ENCODE measurements at regions not wholly inside any gene's neighbourhood (a gene's known extent, or its start where the extent isn't known, plus 50 kb on each side); places are given as distances from the start of the nearest gene placed in this dataset.
"Not testable (repeated sequence)": the region's sequence is repeated elsewhere in the genome, so short reads cannot be mapped to it uniquely, and the experiment has no call there.

DNA sequence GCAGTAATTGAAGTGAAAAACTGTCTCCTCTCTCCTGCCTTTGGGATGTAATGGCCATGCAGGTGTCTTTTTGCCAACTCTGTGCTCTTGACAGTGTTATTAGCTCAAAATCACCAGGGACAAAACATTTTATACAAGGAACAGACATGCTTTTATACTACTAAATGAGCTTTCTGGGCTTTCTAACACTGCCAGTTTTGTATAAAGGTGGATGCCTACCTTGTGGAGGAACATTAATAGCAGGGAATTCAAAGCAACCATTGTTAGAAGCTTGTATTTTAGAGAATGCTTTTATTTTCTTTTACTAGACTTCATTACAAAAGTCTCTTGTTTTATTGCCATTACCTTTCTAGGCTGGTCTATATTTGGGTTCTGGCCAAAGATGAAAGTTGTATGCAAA lies 54.7 kb upstream of the ARSJ start:
- no peak for DNase-seq

DNA sequence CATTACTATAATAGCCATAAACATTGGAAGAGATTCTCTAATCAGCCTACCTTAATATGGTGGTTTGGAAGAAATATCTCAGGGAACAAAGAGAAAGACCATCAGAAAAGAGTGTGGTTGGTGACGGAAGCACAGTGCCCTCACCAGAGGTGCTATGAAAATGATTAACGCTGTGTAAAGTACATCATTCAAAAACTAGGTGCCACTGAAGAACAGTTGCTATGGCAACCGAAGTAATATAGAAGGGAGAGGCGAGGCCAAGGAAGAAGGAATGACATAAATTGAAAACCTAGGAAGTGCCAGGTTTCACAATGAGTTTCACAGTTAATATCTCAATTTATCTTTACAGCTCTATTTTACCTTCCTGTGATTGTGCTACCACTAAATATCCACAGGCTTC lies 57.0 kb upstream of the ARSJ start:
- peak; percentile 4 for DNase-seq

DNA sequence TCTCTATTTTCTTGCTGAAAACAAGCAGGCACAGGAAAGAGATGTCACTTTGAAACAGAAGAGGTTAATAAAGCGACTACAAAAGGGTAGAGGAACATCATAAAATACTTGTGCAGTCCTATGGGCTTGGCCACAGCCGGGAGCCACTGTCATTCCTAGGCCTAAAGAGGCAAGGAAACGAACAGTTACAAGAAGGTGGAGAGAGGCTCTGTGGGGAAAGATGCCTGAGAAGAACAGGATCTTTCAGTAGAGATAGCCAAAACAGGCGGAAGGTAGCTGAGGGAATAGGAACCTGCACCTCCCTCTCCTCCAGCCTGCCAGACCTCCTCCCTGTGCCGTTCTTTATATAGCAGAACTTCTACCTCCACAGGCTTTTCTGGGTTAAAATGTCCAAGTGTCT lies 57.4 kb upstream of the ARSJ start:
- DNase-seq: no peak

DNA sequence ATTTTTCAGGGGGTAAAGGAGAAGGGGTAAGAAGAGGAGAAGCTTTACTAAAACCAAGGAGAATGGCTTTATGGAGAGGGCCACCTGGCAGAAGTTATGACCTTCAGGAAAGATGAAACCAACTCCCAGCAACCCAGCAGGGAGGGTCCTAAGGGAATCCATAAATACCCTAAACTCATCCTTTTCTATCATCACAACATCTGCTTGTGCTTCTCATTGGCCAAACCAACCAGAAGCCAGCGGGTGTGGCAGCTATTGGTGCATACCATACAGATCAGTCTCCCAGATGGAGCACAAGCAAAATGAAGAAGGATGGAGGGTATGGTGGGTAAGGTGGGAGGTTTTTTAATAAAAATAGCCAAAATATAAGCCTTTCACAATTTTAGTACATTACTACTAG lies 58.5 kb upstream of the ARSJ start:
- DNase-seq: no peak

DNA sequence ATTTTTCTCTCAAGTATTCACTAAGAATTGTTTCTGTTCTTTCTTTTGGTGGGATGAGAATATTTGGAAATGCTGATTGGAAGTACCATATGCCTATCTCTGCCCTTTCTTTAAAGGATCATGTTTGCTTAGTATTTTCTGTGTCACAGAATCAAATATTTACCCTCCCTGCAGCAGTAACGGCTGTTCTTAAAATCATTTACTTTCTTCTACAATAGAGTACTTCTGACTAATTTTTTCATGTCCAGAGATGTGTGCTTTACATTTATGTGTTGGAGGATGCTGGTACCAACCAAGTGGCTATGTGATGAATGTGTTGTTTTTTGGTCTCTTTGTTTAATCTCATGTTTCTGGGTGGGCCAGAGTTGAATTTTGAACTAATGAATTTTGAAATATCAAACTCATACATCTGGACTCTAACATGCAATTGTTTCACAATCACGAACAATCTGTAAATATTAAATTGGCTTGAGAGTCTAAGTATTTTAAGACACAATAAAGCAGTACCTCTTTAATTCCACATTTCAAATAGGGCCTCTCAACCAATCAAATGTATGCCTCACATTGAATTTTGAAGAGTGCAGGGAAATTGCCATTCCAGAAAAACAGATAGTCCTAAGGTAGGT lies 59.4 kb upstream of the ARSJ start:
- peak; percentile 90 for DNase-seq

DNA sequence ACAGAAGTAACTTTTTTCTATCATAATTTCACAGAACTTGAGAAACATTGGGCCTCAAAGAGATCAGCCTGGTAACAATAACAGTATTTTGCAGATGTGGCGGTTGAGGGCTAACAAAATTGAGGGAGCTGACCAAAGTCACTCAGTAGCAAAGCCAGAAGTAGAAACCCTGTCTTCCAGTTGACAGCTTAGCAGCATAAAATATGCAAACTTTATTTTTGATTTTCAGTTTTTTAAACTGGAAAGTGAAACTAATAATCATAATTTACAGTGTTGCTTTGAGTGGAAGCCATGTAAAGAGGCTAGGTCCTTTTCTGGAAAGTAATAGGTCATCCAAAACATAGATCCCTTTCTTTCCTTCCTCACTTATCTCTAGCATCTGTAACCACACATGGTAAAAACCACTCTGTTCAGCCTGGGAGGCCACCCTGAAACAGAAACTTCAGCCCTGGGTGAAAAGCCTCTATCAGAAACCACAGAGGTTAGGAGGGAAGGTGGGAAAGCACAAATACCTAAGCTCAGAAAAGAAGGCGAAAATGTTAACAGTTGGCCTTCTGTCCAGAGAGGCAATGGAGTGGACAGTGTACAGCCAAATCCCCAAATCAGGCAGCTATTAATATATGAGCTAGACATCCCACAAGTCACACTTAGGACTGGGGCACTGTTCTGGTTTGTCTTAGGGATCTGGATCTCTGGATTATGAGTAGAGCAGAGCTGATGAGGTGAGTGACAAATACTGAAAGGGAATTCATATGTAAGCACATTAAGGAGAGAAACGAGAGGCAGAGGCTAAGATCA lies 61.1 kb upstream of the ARSJ start:
- no peak for DNase-seq

DNA sequence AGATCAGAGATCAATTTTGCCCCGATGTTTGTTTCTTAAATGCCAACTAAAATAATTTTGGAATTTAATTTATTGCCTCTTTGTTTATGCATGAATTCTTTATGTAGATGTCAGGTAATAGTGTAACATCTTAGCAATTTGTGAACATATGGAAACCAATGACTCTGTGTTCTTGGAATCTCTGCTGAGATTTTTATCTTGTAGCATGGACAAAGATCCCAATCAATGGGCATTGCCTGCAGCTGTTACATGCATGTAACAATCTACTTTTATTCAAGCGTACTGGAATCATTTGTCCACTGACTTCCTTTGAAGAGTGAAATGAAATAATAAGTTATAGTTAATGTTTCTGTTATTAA lies 61.6 kb upstream of the ARSJ start:
- no peak for DNase-seq

DNA sequence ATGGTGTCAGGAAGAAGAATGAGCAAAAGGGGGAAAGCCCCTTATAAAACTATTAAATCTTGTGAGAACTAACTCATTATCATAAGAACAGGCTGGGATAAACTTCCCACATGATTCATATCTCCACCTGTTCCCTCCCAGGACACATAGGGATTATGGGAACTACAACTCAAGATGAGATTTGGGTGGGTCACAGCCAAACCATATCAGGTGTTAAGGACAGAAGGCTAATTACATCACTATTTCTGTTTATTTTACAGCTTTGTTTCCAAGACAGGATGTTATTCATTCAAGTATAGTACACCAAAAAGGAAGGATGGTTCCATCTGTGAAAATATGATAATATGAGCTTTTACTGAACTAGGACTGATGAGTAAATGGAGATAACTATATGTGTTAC lies 63.7 kb upstream of the ARSJ start:
- DNase-seq: no peak

DNA sequence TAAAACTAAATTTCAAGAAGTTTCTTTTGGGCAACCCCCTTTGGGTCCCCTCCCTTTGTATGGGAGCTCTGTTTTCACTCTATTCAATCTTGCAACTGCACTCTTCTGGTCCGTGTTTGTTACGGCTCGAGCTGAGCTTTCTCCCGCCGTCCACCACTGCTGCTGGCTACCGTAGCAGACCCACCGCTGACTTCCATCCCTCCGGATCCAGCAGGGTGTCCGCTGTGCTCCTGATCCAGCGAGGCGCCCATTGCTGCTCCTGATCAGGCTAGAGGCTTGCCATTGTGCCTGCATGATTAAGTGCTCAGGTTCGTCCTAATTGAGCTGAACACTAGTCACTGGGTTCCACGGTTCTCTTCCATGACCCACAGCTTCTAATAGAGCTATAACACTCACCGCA lies 64.9 kb upstream of the ARSJ start:
- not testable (repeated sequence) for DNase-seq

DNA sequence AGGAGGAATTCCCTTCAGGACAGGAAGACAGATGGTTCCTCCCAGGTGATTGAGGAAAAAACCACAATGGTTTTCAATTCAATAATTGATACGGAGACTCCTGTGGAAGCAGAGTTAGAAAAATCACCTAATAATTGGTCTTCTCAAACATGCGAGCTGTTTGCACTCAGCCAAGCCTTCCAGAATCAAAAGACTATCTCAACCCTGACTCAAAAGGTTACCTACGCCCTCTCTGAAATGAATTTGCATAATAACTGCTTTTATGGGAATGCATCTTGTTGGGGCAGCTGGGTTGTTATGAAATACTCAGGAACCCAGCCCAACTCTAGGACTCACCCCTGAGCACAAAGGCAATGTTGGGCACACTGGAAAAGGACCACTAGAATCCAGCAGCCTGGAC lies 66.9 kb upstream of the ARSJ start:
- DNase-seq: peak; percentile 61

DNA sequence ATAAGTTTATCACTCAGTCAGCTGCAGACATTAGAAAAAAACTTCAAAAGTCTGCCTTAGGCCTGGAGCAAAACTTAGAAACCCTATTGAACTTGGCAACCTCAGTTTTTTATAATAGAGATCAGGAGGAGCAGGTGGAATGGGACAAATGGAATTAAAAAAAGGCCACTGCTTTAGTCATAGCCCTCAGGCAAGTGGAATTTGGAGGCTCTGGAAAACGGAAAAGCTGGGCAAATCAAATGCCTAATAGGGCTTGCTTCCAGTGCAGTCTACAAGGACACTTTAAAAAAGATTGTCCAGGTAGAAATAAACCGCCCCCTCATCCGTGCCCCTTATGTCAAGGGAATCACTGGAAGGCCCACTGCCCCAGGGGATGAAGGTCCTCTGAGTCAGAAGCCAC lies 68.7 kb upstream of the ARSJ start:
- not testable (repeated sequence) for DNase-seq

DNA sequence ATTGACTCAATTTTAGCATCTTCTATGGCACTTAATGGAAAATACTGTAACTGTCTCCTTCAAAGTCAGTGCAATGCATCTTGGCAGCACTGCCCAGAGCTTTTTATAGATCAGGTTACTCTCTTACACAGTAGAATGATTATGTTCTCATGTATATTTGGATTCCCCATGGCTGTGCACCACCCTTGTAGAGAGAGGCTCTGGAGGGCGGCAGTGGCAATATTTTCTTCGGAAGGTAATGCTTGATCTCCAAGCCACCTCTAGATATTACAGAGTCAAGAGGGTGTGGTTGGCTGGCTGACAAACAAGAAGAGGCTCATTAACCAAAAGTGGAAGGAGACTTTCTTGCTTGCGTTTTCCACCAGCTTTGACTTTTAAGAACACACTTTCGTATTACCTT lies 72.8 kb upstream of the ARSJ start:
- DNase-seq: no peak

DNA sequence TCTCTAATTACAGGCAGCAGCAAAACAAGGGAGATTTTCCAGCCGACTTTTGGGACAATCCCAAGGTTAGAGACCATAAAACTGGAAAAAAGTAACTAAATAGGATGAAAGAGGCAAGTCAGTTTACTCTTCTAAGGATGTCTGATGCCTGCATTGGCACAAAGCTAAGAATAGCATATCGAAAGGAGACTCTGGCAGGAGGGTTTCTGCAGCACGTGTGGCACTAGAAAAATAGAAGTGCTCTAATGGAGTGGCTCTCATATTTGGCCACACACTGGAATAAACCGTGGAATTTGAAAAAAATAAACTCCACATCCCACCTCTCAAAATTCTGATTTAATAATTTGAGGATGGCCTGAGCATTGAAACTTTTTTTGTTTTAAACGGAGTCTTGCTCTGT lies 77.2 kb upstream of the ARSJ start:
- no peak for DNase-seq

DNA sequence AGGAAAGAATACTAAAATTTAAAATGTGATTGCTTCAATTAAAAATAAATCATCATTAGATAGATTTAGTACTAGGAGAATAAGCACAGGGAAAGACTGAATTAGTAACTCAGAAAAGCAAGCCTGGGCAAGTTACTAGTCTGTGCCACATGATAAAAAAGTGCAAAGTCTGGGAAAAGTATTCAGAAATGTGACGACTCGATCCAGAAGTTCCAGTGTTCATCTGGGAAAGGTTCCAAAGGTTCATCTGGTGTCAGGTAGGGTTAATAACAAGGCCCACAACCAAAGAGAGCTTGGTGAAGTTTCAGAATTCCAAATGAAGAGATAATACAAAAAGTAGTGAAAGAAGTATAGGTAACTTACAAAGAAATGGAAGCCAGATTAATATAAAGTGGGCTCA lies 78.3 kb upstream of the ARSJ start:
- no peak for DNase-seq

DNA sequence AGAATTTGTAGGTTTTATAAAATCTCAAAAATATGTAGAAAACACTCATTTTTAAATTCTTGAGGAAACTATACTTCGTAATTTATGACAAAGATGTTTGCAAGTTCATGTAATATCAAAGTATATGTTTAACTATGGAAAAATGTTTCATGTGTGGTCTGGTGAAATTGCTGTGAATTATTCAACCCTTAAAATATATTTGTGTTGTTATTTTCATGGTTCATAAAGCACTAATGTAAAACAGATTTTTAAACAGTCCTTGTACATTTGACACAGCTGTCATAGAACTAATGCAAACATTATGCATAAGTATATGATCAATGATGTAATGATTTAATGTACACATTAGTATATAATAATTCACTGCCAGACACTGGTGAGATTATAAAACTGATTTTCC lies 83.1 kb upstream of the ARSJ start:
- no peak for DNase-seq

DNA sequence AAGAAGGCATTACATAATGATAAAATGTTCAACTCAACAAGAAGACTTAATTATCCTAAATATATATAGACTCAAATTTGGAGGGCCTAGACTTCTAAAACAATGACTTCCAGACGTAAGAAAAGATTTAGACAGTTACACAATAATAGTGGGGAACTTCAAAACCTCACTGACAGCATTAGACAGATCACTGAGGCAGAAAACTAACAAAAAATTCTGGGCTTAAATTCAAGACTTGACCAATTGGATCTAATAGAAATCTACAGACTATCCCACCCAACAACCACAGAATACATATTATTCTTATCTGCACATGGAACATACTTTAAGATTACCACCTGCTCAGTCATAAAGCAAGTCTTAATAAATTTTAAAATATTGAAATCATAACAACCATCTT lies 93.3 kb upstream of the ARSJ start:
- no peak for DNase-seq

DNA sequence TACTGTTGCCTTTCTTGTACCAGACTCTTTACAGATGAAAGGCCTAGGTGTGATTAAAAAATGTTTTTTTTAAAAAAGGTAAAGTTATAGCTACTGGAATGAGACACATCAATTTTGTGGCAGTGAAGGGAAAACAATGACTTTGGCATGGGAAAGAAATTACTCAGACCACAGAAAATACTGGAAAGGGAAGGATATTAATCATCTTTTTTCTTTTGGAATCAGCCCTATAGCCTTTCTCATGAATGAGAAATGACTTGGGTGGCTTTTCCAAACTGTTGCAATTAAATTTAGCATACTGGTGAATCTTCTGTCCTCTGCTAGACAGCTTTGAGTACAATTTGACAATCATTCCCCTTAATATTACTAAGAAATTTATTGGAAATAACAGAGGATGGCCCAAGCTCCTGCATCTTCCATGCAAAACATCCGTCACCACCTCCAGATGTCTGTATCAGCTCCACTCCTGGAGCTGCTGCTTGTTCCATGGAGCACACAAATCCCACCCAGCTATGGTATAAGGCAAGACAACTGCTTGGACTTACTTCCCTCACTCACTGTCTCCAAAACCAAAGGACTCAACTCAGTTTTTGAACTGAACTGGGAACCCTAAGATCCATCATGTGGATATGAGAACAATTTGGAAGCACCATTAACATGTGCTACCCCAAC lies 97.6 kb upstream of the ARSJ start:
- DNase-seq: no peak

DNA sequence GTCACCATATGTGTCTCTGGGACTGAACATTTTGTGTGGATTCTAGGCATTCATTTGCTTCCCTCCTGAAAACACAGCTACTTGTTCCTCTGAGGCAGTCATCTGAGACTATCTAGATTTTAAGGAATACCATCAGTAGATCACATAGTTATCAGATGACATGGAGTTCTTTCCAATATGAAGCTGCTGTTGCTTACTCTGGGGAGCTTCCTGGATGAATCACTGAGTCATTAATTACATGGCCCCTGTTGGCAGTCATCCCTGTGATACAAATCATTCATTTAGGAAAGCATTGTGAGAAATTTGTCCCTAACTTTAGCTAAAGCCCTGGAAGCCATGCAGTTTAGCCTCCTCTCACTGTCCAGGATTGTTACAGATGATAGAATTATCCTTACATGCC lies 98.2 kb upstream of the ARSJ start:
- no peak for DNase-seq

DNA sequence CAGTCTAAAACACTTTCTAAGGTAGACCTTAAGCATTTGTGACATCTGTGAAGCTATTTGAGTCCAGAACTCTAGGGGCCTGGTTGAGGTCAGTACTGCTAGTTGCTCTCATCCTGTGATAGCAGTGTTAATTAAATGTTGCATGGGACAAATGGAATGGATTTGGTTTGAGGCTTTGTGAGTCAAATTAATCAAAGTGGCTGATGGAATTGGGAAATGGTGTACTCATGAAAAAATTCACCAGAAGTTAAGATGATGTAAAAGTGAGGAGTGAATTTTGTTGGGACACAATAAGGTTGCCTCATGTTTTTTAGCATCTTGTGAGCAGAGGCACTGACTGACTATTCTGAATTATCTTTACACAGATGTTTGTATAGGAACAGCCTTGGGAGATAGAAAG lies 99.2 kb upstream of the ARSJ start:
- DNase-seq: no peak

DNA sequence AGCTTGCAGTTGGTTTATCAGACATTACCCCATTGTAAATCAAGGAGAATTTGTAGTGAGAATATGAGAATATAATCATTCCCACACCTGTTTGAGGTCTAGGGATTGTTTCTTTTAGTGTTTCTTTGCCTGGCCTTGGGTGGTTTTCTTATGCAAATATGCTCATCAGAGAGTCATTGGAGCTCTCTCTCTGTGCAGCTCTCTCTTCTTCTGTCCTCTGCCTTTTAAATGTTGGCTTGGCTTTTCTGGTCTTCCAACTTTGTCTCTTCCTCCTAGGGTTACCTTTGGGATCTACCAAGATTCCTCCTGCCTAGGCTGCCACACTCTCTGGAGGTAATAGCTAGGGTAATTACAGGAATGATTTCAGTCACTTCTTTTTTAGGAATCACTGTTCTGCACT lies 102.3 kb upstream of the ARSJ start:
- DNase-seq: no peak

DNA sequence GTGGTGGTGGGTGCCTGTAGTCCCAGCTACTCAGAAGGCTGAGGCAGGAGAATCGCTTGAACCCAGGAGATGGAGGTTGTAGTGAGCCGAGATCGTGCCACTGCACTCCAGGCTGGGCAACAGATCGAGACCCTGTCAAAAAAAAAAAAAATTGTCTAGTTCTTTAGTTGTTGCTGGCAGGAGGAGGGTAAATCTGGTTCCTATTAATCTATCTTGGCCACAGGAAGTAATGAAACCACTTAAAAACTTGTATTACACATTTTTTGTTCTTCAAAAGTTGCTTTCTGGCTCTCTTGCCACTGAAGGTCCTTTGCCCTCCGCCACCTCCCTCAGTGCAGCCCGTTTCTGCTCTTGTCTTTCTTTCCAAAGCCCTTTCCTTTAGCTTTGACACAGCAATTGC lies 102.9 kb upstream of the ARSJ start:
- DNase-seq: no peak

DNA sequence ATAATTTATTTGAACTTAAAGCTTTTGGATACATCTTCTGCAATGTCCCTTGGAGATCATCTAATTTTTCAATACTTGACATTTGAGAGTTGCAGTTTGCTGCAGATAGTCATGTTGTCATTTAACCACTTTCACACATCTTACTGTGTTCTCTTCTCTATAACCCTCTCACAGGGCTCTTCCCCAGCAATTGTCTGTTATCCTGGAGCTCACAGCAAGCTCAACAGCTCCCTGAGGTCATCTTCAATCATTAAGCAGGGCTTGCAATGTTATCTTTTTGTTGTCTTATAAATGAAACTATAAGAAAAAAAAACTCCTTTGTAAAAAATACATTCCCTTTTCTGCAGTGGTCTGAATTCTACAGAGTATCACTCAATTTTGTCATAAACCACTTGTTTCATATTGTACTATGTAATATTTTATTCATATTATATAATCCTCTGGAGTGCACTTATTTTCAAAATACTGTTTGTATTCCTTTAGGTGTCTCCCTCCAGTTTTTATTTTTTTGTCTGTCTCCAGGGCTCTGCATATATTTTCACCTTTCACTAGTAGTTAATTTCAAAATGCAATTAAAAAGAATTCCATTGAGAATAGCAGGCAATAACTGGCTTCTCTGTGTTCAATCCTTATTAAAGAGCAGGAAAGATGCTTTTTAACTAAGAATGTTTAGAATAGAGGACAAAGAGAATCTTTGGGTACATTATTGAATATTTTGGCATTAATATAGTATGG lies 106.3 kb upstream of the ARSJ start:
- DNase-seq: no peak

DNA sequence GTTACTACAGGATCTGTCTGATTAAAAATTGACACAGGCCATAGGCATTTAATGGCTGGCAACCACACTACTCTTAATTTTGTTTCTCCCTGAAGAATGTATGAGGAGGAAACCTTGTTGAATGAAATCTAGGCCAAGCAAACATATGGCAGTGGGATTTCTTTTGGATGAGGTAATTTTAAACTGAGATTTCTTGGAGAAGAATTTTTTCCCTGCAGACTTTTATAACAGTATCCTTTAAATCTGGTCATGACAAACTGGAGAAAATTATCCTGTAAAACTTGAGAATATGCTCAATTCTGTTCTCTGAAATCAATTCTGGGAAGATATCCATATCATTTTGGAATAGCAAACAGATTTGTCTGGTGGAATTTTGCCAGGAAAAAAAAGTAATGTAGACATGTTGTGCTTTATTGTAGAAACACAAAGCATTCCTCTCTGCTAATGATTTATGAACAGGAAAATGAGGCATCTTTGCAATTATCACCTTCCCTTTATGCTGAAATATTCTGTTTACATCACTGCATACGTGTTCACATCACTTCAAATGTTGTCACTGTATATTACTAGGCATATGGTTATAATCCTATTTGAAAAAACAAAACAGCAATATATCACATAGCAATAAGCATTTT lies 108.3 kb upstream of the ARSJ start:
- DNase-seq: no peak
